OCI-LY1 (cell line): ENCODE measurements at regions not wholly inside any gene's neighbourhood (a gene's known extent, or its start where the extent isn't known, plus 50 kb on each side); places are given as distances from the start of the nearest gene placed in this dataset.

Experiments used
- CTCF ChIP-seq: fragments of 200-600 bp; sonication (generic), shearing (Covaris generic); IDR thresholded peaks from 2 replicates; pipeline ENCODE4 v1.5.1; 2017; ENCODE audit warnings: mild to moderate bottlenecking, antibody characterized with exemption, low read length, moderate library complexity, mixed read lengths
- EZH2 ChIP-seq: fragments of 200-600 bp; sonication (generic), shearing (Covaris generic); IDR thresholded peaks from 2 replicates; pipeline ENCODE4 v1.8.0; 2017; ENCODE audit warnings: borderline replicate concordance, mixed run types, mild to moderate bottlenecking, antibody characterized with exemption, low read length, moderate library complexity, mixed read lengths

- TF ChIP-seq CTCF (no peak), EZH2 (no peak)
Measured at GRCh38 chr5:159581502-159582249, 251.4 kb upstream of the IL12B start.
